ENCODE measurements at regions not wholly inside any gene's neighbourhood (a gene's known extent, or its start where the extent isn't known, plus 50 kb on each side); places are given as distances from the start of the nearest gene placed in this dataset.

DNA sequence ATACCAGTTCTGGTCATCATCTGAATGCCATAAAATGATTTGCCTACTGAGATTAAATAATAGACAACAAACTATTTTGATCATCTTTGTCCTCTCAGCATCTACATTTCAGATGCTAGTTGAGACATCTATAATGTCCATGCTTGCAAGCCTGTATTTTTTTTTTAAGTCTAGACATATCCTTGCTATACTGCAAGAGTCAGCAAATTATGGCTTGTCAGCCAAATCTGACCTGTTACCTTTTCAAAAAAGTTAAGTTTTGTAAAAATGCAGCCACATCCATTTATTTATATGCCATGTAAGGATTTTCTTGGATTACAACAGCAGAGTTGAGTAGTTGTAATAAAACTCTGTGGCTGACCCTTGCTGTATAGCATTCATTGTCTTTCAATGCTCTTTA, 1355.7 kb upstream of the FAM98A start:
- DNase-seq (ENCODE audit: low spot score): no peak

DNA sequence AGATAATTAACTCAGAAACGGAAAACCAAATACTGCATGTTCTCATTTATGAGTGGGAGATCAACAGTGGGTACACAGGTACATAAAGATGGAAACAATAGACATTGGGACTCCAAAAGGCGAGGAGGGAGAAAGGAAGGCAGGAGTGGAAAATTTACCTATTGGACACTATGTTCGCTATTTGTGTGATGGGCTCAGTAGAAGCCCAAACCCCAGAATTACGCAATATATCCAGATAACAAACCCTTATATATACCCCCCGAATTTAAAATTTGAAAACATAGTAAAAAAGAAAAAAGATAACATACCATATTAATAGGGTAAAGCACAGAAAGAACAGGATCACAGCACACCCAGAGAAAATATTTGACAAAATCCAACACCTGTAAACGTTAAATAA, 1351.7 kb upstream of the FAM98A start:
- DNase-seq (ENCODE audit: low spot score): no peak

DNA sequence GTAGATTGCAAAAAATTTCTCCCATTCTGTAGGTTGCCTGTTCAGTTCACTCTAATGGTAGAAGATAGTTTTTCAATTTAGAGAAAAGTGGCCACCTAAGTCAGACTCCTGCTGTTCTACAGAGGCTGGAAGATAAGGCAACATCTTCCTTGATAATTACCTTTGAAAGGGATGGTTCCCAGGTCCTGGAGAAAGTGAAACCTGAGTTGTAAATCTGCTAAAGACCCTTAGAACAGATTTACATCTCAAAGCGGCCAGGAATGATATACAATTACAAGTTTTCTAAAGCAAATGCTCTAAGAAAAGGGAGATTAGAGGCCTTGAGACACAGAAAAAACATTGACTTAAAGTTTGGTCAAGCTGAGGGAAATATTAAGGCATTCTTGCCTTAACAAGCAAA, 1350.2 kb upstream of the FAM98A start:
- no peak for DNase-seq (ENCODE audit: low spot score)

DNA sequence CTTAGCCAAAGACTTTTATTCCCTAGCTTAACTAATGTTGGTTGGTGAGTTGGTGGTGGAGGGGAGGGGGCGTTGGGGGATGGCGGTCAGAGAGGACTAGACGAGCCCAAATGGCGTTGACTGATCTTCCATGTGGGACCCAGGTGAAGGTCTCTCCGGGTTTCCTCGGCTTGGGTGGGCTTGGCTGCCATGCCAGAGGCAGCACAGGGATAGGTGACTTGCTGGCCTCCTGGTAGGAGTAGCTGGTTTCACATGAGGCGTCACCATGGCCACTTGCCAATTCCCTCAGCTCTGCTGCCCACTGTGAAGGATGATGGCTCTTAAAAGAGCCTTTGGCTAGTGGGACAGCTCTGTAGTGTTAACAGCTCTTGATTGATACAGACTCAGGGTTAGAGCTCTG, 1337.0 kb upstream of the FAM98A start:
- no peak for DNase-seq (ENCODE audit: low spot score)

DNA sequence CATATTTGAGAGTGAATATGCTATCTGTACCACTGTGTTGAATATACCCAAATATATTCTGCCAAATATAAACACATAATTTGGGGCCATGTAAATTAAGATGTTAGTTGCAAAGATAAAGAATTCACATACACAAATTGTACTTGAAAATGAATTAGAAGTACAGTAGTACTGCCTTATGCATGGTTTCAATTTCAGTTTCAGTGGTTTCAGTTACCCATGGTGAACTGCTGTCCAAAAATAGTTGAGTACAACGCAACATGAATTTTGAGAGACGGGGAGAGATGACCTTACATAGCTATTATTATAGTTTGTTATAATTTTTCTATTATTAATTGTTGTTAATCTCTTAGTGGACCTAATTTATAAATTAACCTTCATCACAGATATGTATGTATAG, 1313.0 kb upstream of the FAM98A start:
- DNase-seq (ENCODE audit: low spot score): no peak

DNA sequence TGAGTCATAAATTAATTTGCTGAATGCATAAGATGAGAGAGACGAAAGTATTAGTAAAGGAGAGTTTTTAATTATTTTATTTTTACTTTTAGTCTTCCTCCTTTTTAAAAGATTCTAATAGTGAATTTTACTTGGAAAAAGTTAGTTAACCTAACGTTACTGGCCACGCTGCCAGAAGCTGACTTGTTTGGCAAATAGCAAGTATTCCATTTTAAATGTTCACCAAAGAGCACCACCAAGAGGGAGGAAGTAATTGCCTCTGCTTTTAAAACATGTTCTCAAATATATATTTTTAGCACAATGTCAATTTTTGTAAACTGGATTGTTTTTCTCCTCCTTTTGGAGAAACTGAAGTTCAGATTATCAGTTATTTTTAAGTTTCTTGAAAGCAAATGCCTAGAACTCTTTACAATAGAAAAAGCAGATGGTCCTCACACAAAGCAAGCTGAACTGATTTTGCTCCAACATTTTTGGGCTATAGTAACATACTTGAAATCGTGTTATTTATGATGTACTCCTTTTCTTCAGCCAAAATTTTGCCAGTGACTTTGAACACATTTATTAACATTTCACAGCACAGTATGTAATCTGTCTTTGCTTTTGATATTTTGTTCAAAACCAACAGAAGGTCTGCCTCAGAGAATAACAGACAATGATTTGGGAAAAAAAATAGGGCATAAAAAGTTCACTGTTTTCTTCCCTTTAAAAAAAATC, 1311.0 kb upstream of the FAM98A start:
- no peak for DNase-seq (ENCODE audit: low spot score)

DNA sequence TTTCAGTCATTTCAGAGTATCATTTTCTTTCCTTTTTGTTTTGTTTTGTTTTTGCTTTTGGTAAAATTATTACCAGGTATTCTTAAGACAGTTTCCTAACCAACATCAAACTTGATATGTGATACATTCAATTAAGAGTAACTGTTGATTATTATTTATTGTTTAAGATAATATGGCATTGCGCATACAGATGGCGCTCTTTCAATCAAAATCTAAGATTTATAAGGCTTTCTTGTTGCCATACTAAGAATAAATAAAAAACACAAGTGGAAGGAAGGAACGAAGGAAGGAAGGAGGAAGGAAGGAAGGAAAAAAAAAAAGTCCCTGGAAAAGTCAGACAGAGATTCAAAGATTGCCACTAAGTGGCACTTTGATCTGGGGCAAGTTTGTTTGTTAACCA, 1308.7 kb upstream of the FAM98A start:
- DNase-seq (ENCODE audit: low spot score): no peak

DNA sequence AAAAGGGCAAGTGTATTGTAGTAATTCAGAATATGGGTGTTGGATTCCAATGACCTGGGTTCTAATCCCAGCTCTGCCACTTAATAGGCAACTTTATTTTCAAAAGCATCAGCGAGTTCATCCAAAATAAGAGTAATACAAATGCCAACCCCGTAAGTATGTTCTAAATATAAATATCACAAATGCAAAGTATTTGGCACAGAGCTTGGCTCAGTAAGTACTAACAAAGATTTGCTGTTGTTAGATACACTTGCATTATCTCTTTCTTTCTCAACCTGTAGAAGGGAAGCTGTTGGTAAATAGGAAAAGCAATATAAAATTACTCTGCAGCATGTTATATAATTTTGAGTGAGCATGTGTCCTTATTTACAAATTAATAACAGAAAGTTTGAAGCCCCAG, 1302.6 kb upstream of the FAM98A start:
- DNase-seq (ENCODE audit: low spot score): no peak

DNA sequence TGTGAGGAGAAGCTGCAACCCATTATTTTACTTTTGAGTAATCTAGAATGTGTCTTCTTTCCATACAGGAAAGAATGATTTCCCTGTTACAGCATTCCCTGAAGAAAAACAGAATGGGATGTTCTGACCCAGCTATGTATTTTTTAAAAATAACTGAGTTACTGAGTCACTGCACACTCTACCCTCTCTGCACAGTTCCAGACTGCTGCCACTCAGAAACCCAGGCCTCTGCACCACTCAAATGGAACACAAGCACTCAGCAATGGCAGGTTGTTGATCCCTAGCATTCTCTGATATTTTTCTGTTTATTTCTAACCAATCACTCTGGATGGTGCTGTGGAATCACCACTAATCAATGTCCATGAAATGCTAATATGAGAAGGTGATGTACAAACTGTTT, 1300.0 kb upstream of the FAM98A start:
- no peak for DNase-seq (ENCODE audit: low spot score)

DNA sequence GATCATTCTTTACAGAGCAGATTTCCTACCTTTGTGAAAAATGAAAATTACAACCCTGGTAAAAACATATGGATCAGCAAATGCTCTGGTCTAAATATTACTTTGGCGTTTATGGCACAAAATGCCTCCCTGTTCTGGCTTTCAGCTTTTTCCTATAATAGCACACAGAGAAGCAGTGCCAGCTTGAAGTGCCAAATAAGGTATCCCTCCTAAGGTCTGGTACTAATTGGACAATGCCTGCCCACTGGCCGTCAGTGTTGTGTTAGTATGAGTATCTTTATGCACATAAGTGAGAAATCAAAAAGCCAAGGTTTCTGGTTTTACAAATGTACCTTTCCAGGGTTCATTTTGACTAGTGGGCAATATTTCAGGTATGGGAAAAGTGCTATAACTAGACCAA, 1293.7 kb upstream of the FAM98A start:
- DNase-seq (ENCODE audit: low spot score): no peak

DNA sequence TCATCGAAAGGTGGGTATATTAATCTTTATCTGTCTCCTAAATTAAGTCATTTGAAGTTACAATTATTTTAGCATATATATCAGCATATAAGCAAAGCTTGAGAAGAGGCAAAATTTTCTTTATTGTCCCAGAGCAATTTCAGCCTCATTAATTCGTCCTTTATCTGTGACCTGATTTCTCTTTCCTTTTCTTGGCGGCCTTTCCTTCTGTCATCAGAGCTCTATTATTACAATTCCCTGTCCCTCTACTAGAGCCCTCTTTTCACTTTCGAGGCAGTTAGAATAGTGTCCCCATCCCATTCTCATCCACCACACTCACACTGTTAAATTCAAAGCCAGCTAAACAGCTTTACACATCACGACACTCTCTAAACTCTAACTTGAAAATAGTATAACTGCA, 1293.2 kb upstream of the FAM98A start:
- DNase-seq (ENCODE audit: low spot score): no peak

DNA sequence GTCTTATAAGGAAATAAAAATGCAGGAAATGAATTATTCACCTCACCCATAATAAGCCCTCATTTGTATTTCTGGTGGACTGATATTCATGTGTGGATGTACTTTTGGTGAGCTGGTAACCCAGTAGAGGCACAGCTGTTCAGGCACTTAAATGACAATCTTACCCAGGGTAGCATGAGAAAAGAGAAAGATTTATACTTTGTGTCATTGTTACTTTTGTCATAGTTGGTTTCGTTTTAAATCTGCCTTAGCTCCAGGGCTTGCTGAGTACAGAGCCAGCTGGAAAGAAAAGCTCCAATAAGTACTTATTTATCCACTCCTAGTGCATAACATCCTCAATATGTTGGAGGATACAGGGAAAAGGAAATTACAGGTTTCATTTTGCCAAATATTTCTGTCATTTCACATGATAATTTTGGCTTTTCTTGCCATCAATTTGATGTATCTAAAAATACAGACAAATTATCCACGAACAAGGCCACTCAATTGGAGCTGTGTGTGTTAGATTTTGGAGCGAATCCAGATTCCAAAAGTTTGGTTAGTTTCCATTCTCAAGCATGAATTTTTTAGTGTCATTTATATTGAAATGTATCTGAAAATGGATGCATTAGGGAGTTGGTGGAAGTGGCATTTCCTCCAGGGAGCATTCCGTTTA, 1276.1 kb upstream of the FAM98A start:
- no peak for DNase-seq (ENCODE audit: low spot score)

DNA sequence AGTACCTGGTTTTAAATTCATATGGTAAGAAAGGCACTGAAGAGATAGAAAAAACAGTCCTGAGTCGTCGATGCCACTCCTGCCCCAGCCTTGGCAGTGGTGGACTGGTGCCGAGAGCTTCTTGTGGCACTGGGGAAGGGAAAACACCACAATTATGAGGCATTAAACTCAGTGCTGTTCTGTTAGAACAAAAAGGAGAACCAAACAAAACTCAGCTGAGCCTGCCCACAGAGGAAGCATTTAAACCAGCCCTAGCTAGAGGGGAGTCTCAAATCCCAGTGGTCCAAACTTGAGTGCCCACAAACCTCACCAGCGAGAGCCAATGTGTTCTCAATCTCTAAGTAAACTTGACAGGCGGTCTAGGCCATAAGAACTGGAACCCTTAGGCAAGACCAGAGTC, 1254.5 kb upstream of the FAM98A start:
- no peak for DNase-seq (ENCODE audit: low spot score)

DNA sequence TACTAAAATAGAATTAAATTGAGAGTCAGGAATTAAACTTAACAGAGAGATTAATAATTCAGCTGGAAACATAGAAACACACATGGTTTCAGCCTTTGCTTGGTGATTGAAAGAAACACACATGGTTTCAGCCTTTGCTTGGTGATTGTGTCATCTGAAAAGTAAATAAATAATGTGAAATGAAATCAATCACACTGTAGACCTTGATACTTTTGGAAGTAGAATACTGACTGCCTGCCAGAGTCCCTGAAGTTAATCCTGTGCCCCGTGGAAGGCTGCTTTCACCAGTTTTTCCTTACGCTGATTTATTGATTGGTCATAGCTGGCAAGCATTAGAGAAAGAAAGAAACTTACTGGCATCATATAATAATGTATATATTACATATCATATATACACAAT, 1252.7 kb upstream of the FAM98A start:
- no peak for DNase-seq (ENCODE audit: low spot score)

DNA sequence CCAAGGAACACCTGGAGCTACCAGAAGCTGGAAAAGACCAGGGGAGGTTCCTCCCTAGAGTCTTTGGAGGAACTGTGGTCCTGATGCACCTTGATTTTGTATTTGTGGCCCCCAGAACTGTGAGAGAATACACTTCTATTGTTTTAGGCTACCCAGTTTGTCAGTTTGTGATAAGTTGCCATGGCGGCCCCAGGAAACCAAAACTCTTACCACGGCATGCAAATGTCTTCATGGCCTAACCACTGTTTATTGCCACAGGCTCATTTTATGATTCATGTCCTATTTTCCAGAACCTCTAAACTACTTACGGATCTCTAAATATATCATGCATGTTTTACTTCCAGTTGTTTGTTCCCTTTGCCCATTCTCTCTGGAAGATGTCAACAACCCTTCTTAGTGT, 1250.7 kb upstream of the FAM98A start:
- no peak for DNase-seq (ENCODE audit: low spot score)

DNA sequence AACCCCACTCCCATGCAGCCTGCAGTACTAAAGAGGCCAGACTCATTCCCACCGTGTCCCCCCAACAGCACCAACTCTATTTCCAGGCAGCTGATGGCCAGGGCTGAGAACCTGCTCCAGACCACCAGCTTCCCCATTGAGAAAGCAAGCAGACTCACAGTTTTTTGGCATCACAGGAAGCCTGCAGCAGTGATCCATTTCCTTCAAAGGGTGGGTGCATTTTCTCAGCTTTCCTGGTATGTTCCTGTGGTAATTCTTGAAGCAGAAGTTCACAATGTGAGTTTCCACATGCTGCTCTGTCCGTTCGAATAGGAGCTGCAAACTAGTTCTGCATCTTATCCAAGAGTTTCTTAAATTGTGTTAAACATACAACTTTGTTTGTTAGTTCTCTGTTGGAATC, 1249.6 kb upstream of the FAM98A start:
- DNase-seq (ENCODE audit: low spot score): no peak

DNA sequence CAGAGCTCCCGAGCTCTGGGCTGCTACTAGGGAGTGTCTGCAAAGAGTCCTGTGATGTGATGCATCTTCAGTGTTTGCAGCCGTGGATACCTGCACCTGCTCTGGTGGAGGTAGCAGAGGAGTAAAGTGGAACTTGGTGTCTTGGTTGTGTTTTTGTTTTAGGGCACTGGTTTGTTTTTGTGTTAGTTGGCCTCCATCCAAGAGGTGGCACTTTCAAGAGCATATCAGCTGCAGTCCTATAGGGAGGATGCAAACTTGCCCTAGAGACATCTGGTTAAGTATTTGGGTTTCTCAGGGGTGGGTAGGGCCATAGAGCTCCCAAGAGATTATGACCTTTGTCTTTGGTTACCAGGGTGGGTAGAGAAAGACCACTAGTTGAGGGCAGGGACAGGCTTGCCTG, 1249.0 kb upstream of the FAM98A start:
- DNase-seq (ENCODE audit: low spot score): no peak

DNA sequence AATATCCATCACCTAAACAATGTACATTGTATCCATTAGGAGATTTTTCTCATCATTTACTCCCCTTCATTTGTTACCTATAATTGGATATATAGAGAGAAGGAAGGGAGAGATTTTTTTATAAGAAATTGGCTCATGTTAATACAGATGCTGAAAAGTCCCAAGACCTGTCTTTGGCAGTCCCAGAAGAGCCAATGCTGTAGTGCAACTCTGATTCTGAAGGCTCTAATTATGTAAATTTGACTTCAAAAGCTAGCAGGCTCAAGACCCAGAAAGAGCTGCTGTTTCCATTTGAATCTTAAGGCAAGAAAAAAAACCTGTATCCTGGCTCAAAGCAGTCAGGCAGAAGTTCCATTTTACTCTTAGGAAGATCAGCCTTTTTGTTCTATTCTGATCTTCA, 1245.5 kb upstream of the FAM98A start:
- no peak for DNase-seq (ENCODE audit: low spot score)

DNA sequence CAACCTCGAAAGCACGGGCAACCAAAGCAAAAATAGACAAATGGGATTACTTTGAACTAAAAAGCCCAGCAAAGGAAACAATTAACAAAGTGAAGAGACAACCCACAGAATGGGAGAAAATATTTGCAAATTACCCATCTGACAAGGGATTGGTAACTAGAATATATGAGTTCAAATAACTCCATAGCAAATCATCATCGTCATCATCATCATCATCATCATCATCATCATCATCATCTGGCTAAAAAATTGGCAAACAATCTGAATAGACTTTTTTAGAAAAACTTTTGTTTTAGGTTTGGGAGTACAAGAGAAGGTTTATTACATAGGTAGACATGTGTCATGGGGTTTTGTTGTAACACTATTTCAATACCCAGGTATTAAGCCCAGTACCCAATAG, 1239.3 kb upstream of the FAM98A start:
- no peak for DNase-seq (ENCODE audit: low spot score)

DNA sequence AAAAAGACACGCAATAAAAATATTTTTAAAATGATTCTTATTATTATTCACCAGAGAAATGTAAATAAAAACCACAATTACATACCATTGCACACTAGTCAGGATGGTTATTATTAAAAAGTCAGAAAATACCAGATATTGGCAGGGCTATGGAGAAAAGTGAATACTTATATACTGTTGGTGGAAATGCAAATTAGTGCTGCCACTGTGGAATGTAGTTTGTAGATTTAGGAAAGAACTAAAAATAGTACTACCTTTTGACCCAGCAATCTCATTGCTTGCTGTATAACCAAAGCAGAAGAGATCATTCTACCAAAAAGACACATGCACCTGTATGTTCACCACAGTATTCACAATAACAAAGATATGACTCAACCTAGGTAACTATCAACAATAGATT, 1237.3 kb upstream of the FAM98A start:
- no peak for DNase-seq (ENCODE audit: low spot score)

DNA sequence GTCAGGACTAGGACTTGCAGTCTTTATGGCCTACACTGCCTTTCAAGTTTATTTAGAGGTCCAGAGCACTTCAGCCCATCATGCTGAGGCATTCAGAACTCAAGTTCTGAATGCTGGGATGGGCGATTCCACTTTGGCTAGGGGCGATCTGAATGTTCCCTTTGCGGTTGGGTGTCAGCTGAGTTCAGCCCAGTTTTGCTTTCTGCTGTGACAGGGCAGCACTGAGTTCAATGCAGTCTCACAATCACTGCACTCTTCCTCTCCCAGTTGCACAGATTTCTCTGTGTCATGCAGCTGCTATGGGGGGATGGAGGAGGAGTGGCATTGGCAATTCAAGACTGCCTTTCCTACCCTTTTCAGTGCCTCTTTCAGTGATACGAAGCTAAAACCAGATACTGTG, 1232.0 kb upstream of the FAM98A start:
- DNase-seq (ENCODE audit: low spot score): no peak

DNA sequence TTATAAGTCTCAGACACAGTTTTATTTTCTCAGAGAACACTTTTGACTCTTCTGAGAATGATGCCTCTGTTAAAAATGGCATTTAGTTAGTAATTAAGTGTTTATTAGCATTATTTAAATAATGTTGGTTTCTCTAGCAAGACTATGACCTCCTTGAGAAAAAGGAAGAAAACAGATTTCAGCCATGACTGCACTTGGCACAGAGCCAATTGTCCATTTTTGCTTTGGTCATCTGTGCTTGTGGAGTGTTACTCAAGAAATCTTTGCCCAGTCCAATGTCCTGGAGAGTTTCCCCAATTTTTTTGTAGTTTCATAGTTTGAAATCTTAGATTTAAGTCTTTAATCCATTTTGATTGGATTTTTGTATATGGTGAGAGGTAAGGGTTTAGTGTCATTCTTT, 1229.4 kb upstream of the FAM98A start:
- no peak for DNase-seq (ENCODE audit: low spot score)

DNA sequence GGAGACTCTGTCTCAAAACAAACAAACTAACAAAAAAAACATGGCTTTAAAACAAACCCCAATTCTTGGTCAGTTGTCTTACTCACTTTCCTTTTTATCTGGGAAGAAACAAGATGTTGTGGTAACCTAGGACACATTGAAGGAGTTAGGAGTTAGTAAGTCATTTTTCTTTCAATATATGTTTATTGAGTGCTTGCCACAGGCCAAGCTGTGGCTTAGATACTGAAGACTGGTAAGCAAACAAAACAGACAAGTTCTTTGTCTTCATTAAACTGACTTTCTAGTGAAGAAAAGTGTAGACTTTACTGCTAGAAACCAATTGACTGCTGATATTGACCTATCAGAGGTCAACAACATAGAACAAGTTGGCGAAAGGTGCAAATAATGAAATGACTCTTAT, 1228.3 kb upstream of the FAM98A start:
- DNase-seq (ENCODE audit: low spot score): no peak

DNA sequence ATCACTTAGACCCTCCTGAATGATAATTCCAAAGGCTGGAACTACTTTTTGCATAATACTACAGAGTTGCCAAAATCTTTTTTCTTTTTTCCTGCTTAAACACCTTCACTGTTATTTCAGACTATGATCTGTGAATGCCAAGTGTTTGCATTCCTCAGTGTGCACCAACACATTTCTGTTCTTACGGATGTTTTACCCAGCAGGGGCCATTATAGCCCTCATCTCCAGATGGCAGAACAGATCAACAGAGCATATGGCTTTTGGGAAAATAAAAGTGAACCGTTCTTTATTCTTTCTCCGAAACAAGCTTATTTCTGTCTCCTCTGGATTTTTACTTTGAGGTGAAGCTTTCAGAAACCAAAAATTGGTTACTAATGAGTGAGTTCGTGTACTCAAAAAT, 1226.6 kb upstream of the FAM98A start:
- no peak for DNase-seq (ENCODE audit: low spot score)

Measured in CD4-positive, alpha-beta T cell treated with Interleukin-6 at 100 ng/mL for 8 hours (primary cell).